Erythroblast (primary cell): ENCODE measurements at regions not wholly inside any gene's neighbourhood (a gene's known extent, or its start where the extent isn't known, plus 50 kb on each side); places are given as distances from the start of the nearest gene placed in this dataset.

Experiments used
- GATA1 ChIP-seq: IDR thresholded peaks from 2 replicates; pipeline ENCODE4 v1.6.1; 2011; ENCODE audit warnings: low read depth, mild to moderate bottlenecking, control low read depth, low read length, moderate library complexity
- POLR2A ChIP-seq: IDR thresholded peaks from 2 replicates; pipeline ENCODE4 v1.6.1; 2011; ENCODE audit warnings: mild to moderate bottlenecking, low read length

GRCh38 chr17:30599428-30600059, 122.3 kb downstream of the GOSR1 start:
- TF ChIP-seq POLR2A, result no peak
- TF ChIP-seq GATA1, result no peak
